ENCODE measurements at regions not wholly inside any gene's neighbourhood (a gene's known extent, or its start where the extent isn't known, plus 50 kb on each side); places are given as distances from the start of the nearest gene placed in this dataset.
A peak's percentile ranks its signal among the peaks of the same experiment; 100 is the strongest.

DNA sequence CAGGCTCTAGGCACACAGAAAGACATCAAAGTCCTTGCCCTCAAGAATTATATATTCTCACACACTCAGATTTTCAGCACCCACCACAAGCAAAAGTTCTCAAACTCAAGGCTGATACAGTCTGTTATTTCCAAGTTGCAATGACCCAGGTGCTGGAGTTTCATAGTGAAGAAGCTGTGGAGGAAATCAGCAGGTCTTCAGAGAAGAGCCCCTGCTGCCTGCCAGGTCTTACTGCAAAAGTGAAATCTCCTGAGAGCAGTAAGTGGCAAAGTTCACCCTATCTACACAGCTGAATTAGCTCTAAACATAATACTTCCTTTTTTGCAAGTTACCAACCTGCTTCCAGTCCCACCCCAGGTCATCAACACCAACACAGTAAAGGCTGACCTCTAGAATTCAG is 64.6 kb downstream of the RPL27A start:
- peaks cover 13% of the 10 kb centered on the region for H3K4me1 ChIP-seq (ENCODE audit: insufficient read depth, poor library complexity, severe bottlenecking)
- H3K27ac ChIP-seq (ENCODE audit: poor library complexity, severe bottlenecking), result no peak overlapping the region
- TF ChIP-seq, protein P1, sequence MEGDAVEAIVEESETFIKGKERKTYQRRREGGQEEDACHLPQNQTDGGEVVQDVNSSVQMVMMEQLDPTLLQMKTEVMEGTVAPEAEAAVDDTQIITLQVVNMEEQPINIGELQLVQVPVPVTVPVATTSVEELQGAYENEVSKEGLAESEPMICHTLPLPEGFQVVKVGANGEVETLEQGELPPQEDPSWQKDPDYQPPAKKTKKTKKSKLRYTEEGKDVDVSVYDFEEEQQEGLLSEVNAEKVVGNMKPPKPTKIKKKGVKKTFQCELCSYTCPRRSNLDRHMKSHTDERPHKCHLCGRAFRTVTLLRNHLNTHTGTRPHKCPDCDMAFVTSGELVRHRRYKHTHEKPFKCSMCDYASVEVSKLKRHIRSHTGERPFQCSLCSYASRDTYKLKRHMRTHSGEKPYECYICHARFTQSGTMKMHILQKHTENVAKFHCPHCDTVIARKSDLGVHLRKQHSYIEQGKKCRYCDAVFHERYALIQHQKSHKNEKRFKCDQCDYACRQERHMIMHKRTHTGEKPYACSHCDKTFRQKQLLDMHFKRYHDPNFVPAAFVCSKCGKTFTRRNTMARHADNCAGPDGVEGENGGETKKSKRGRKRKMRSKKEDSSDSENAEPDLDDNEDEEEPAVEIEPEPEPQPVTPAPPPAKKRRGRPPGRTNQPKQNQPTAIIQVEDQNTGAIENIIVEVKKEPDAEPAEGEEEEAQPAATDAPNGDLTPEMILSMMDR (IDR thresholded peaks at IDR 0.05; ENCODE audit: poor library complexity, severe bottlenecking), result no peak
- H3K4me3 ChIP-seq (ENCODE audit: severe bottlenecking), result no peak overlapping the region
- DNase-seq (ENCODE audit: low spot score), result no peak
- no peaks in the 10 kb centered on the region for H3K27me3 ChIP-seq (ENCODE audit: insufficient read depth, poor library complexity, severe bottlenecking)
- no peak for ATAC-seq (ENCODE audit: low read depth)
- peaks cover 21% of the 10 kb centered on the region; the same call in 1 of the 2 replicates for H3K36me3 ChIP-seq (ENCODE audit: low read depth)
- H3K9me3 ChIP-seq (ENCODE audit: severe bottlenecking), result no peaks in the 10 kb centered on the region

DNA sequence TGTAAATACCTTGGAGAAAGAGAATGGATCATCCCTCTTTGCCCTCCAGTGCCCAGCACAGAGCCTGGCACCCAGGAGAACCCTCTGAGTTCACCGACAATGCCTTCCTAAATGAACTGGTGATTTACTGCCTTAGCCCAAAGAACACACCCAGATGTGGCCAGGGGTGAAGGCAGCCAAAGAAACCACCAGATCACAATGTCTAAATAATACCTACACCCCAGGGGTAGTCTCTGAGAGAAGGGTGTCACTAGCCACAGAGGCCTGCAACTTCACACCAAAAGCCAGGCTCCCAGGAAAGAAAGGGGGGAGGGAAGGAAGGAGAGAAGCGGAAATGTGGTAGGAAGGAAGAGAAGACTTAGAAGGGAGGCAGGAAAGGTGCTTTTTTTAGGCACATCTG is 65.7 kb downstream of the RPL27A start:
- no peak overlapping the region for H3K4me3 ChIP-seq (ENCODE audit: severe bottlenecking)
- no peaks in the 10 kb centered on the region for H3K9me3 ChIP-seq (ENCODE audit: severe bottlenecking)
- peaks cover 16% of the 10 kb centered on the region; the same call in 1 of the 2 replicates for H3K36me3 ChIP-seq (ENCODE audit: low read depth)
- no peak overlapping the region for H3K27ac ChIP-seq (ENCODE audit: poor library complexity, severe bottlenecking)
- DNase-seq (ENCODE audit: low spot score) (no peak), ATAC-seq (ENCODE audit: low read depth) (no peak)
- H3K4me1 ChIP-seq (ENCODE audit: insufficient read depth, poor library complexity, severe bottlenecking), result peaks cover 13% of the 10 kb centered on the region
- TF ChIP-seq, protein P1 (IDR thresholded peaks at IDR 0.05; ENCODE audit: poor library complexity, severe bottlenecking), result no peak
- no peaks in the 10 kb centered on the region for H3K27me3 ChIP-seq (ENCODE audit: insufficient read depth, poor library complexity, severe bottlenecking)

DNA sequence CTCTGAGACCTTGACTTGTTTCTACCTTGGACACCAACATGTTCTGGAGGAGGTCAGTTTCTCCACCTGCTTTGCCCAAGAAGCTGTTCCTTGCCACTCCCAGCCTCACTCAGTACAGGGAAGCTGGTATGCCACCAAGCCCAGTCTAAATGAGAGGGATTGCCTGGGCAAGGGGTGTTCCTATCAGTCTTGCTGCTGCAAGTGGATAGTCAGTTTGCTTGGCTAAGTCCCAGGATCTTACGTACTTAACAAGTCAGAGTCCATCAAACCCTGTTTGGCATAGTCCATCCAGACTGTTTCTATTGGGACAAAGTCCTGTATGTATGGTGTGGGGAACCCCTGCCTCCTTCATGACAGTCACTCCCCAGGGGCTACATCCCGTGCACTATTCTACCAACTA is 66.6 kb downstream of the RPL27A start:
- Histone ChIP-seq H3K27me3 (ENCODE audit: insufficient read depth, poor library complexity, severe bottlenecking) (no peaks in the 10 kb centered on the region), H3K4me1 (ENCODE audit: insufficient read depth, poor library complexity, severe bottlenecking) (peaks cover 11% of the 10 kb centered on the region), H3K36me3 (ENCODE audit: low read depth) (peaks cover 16% of the 10 kb centered on the region; the same call in 1 of the 2 replicates), H3K9me3 (ENCODE audit: severe bottlenecking) (no peaks in the 10 kb centered on the region), H3K4me3 (ENCODE audit: severe bottlenecking) (no peak overlapping the region), H3K27ac (ENCODE audit: poor library complexity, severe bottlenecking) (no peak overlapping the region)
- DNase-seq (ENCODE audit: low spot score) (no peak), ATAC-seq (ENCODE audit: low read depth) (no peak)
- TF ChIP-seq, protein P1 (IDR thresholded peaks at IDR 0.05; ENCODE audit: poor library complexity, severe bottlenecking), result no peak

DNA sequence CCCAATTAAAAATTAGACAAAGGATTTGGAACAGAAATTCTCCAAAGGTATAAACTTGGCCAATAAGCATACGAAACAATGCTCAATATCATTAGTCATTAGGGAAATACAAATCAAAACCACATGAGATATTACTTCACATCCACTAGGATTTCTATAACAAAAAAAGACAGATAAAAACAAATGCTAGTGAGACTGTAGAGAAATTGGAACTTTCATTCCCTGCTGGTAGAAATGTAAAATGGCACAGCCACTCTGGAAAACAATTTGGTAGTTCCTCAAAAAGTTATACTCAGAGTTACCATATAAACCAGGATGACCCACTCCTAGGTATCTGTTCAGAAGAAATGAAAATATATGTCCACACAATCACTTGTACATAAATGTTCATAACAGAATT is 71.6 kb downstream of the RPL27A start:
- Histone ChIP-seq H3K27ac (ENCODE audit: poor library complexity, severe bottlenecking) (no peak overlapping the region), H3K9me3 (ENCODE audit: severe bottlenecking) (no peaks in the 10 kb centered on the region), H3K27me3 (ENCODE audit: insufficient read depth, poor library complexity, severe bottlenecking) (no peaks in the 10 kb centered on the region), H3K36me3 (ENCODE audit: low read depth) (peaks cover 18% of the 10 kb centered on the region), H3K4me3 (ENCODE audit: severe bottlenecking) (no peak overlapping the region), H3K4me1 (ENCODE audit: insufficient read depth, poor library complexity, severe bottlenecking) (peaks cover 4% of the 10 kb centered on the region)
- no peak for DNase-seq (ENCODE audit: low spot score)
- TF ChIP-seq, protein P1 (IDR thresholded peaks at IDR 0.05; ENCODE audit: poor library complexity, severe bottlenecking), result no peak
- ATAC-seq (ENCODE audit: low read depth), result no peak

DNA sequence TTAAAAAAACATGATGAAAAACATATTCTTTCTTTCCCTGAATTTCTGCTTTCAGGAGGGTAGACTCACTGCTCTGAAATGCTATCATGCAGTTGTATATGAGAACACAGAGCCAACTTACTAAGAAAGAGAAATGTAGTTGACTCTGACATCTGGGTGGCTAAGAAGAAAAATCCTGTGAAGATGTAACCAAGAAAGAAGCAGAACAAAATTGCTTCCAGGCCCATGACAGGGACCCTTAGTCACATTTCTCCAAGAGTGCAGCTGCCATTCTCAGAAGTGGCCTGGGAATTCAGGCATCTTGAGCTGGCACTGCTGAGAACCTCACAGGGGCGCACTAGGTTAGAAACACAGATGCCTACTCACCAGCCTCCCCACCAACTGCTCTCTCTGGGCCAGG is 73.6 kb downstream of the RPL27A start:
- H3K4me1 ChIP-seq (ENCODE audit: insufficient read depth, poor library complexity, severe bottlenecking), result peaks cover 4% of the 10 kb centered on the region
- TF ChIP-seq, protein P1 (IDR thresholded peaks at IDR 0.05; ENCODE audit: poor library complexity, severe bottlenecking), result no peak
- peaks cover 10% of the 10 kb centered on the region for H3K36me3 ChIP-seq (ENCODE audit: low read depth)
- H3K4me3 ChIP-seq (ENCODE audit: severe bottlenecking), result no peak overlapping the region
- H3K27me3 ChIP-seq (ENCODE audit: insufficient read depth, poor library complexity, severe bottlenecking), result no peaks in the 10 kb centered on the region
- DNase-seq (ENCODE audit: low spot score), result no peak
- no peaks in the 10 kb centered on the region for H3K9me3 ChIP-seq (ENCODE audit: severe bottlenecking)
- peak overlapping the region; percentile 9 for H3K27ac ChIP-seq (ENCODE audit: poor library complexity, severe bottlenecking)
- no peak for ATAC-seq (ENCODE audit: low read depth)

All from RWPE2 (cell line).